ENCODE measurements at regions not wholly inside any gene's neighbourhood (a gene's known extent, or its start where the extent isn't known, plus 50 kb on each side); places are given as distances from the start of the nearest gene placed in this dataset.

- no peak overlapping the region for H3K9ac ChIP-seq (replicated peaks in 1 of 4; ENCODE audit: extremely low read depth in 1 of 4, low read depth in 3 of 4, low read length in 3 of 4)
- no peaks in the 10 kb centered on the region for H3K23me2 ChIP-seq (ENCODE audit: low read depth, low read length)
- FAIRE-seq (no peak), DNase-seq (ENCODE audit: low read depth in 1 of 2, low spot score in 2 of 2) (no peak)
- H3K4me1 ChIP-seq (replicated peaks in 1 of 4; ENCODE audit: control insufficient read depth in 3 of 4, insufficient read depth in 4 of 4, low read length in 3 of 4): no peaks in the 10 kb centered on the region
- no peak overlapping the region for H3K56ac ChIP-seq (replicated peaks; ENCODE audit: insufficient read length, low read depth, low read length)
- 93% methylated on average over 3 of the region's 3 CpGs; no CpG with 5 or more reads in 1 of the 2 experiments for WGBS, 2 experiments (ENCODE audit: extremely low coverage in 1 of 2, insufficient coverage in 1 of 2, insufficient read length in 1 of 2, insufficient replicate concordance in 2 of 2, low coverage in 1 of 2, low lambda C conversion rate in 2 of 2, missing lambda C conversion rate in 1 of 2)
- no peak overlapping the region for H2BK15ac ChIP-seq (ENCODE audit: low read length)
- POLR2A ChIA-PET (ENCODE audit: partially characterized antibody): no interaction called here
- H2BK20ac ChIP-seq (ENCODE audit: low read length): no peak overlapping the region
- H2BK5ac ChIP-seq (ENCODE audit: low read depth, low read length): no peak overlapping the region
- no peak overlapping the region for H2BK120ac ChIP-seq (replicated peaks; ENCODE audit: low read depth, low read length)
- no peaks in the 10 kb centered on the region for H3K36me3 ChIP-seq (ENCODE audit: control insufficient read depth in 2 of 4, insufficient read depth in 4 of 4, low read length in 3 of 4)
- H4K5ac ChIP-seq (ENCODE audit: insufficient read length, low read depth, low read length): no peak overlapping the region
- TF ChIP-seq RFX5 (IDR thresholded peaks at IDR 0.05; ENCODE audit: borderline replicate concordance, low read depth, low read length): no peak
- no peak for TF ChIP-seq TCF12 (IDR thresholded peaks at IDR 0.05; ENCODE audit: low read depth, low read length)
- no peak for TF ChIP-seq CBX5 (IDR thresholded peaks at IDR 0.05; ENCODE audit: low read depth, low read length)
- TF ChIP-seq GTF2F1 (IDR thresholded peaks at IDR 0.05; ENCODE audit: borderline replicate concordance, low read depth, low read length): no peak
- no peak for TF ChIP-seq RXRA (IDR thresholded peaks at IDR 0.05; ENCODE audit: insufficient read depth, low read depth, low read length)
- no peak for TF ChIP-seq BRCA1 (IDR thresholded peaks at IDR 0.05; ENCODE audit: low read depth, low read length)
- TF ChIP-seq SIRT6 (IDR thresholded peaks at IDR 0.05; ENCODE audit: low read length): no peak
- no peak for TF ChIP-seq SRF (IDR thresholded peaks at IDR 0.05; ENCODE audit: low read depth, low read length)
- TF ChIP-seq ATF3 (IDR thresholded peaks at IDR 0.05; ENCODE audit: insufficient read depth, low read depth, low read length): no peak
- no peak for TF ChIP-seq GABPA (IDR thresholded peaks at IDR 0.05; ENCODE audit: borderline replicate concordance, insufficient read depth, low read length)
- no peak overlapping the region for H3K18ac ChIP-seq (ENCODE audit: extremely low read depth, low read length)
- H2AK5ac ChIP-seq (ENCODE audit: low read depth, low read length): no peak overlapping the region
- no peak overlapping the region for H3K4ac ChIP-seq (replicated peaks; ENCODE audit: insufficient read length, low read depth, low read length)
- no peak overlapping the region for H4K91ac ChIP-seq (replicated peaks; ENCODE audit: insufficient read length, low read length)
- CTCF ChIA-PET (ENCODE audit: partially characterized antibody): interaction anchor here (1.0 to 1.3 kb wide), 4 partner anchors 136 to 156 kb away, joined by 3 to 7 read pairs (median 4); a partner anchor contains a TSS
- no peaks in the 10 kb centered on the region for H3K79me1 ChIP-seq (ENCODE audit: low read depth, low read length)
- H3K27ac ChIP-seq (ENCODE audit: low read depth, low read length): no peak overlapping the region
- H3K9me3 ChIP-seq (ENCODE audit: insufficient read depth in 2 of 2, low read depth in 1 of 2, low read length in 1 of 2): no peaks in the 10 kb centered on the region
- no peak overlapping the region for H3K4me3 ChIP-seq (ENCODE audit: extremely low read depth in 1 of 4, insufficient read depth in 2 of 4, low read depth in 3 of 4, low read length in 4 of 4)
- no peaks in the 10 kb centered on the region for H3K27me3 ChIP-seq (replicated peaks in 1 of 4; ENCODE audit: control insufficient read depth in 3 of 4, extremely low read depth in 1 of 4, insufficient read depth in 3 of 4, low read length in 3 of 4)
- no peak overlapping the region for H3K23ac ChIP-seq (ENCODE audit: insufficient read length)
- H2BK12ac ChIP-seq (ENCODE audit: low read depth, low read length): no peak overlapping the region
- no peaks in the 10 kb centered on the region for H4K20me1 ChIP-seq (replicated peaks in 1 of 2; ENCODE audit: control insufficient read depth in 1 of 2, insufficient read depth in 2 of 2, low read length in 2 of 2)
- no peaks in the 10 kb centered on the region for H3K79me2 ChIP-seq (ENCODE audit: control insufficient read depth in 1 of 2, insufficient read depth in 2 of 2, low read length in 2 of 2)
- no peak overlapping the region for H3K4me2 ChIP-seq (ENCODE audit: insufficient read depth in 1 of 2, low read depth in 2 of 2, low read length in 2 of 2)
- no peak overlapping the region for H2AFZ ChIP-seq (ENCODE audit: low read length)
- no peak overlapping the region for H4K8ac ChIP-seq (ENCODE audit: extremely low read depth, insufficient read depth, low read length)
- H3K14ac ChIP-seq (ENCODE audit: insufficient read length): no peak overlapping the region
Observed at GRCh38 chr2:10987861-10988260, 76.1 kb downstream of the KCNF1 start.

All from H1 (cell line).